C4-2B (cell line): ENCODE measurements at regions not wholly inside any gene's neighbourhood (a gene's known extent, or its start where the extent isn't known, plus 50 kb on each side); places are given as distances from the start of the nearest gene placed in this dataset.

Source experiments
- H3K27ac ChIP-seq: fragments of 450-650 bp; 2 replicates; pipeline ENCODE4 v1.5.1; 2017
- CTCF ChIP-seq: fragments of 450-650 bp; conservative IDR thresholded peaks from 2 replicates; pipeline ENCODE4 v1.5.1; 2017; ENCODE audit warnings: mild to moderate bottlenecking
- ZFX ChIP-seq: fragments of 450-650 bp; IDR thresholded peaks from 2 replicates; pipeline ENCODE4 v1.6.1; 2017

GRCh38 chr5:174221436-174221835 is 175.9 kb downstream of the NSG2 start:
- TF ChIP-seq CTCF (no peak), ZFX (no peak)

GRCh38 chr5:174221946-174222345 is 176.4 kb downstream of the NSG2 start:
- H3K27ac ChIP-seq, result no peak overlapping the region
- TF ChIP-seq ZFX (no peak), CTCF (no peak)

More at GRCh38 chr5:174221436-174221835, 175.9 kb downstream of the NSG2 start:
- H3K27ac ChIP-seq, result no peak overlapping the region

GRCh38 chr5:174222891-174223290 is 177.4 kb downstream of the NSG2 start:
- TF ChIP-seq CTCF, result no peak
- TF ChIP-seq ZFX, result no peak

GRCh38 chr5:174223355-174223754 is 177.8 kb downstream of the NSG2 start:
- H3K27ac ChIP-seq, result no peak overlapping the region
- TF ChIP-seq CTCF (no peak), ZFX (no peak)

More at GRCh38 chr5:174222891-174223290, 177.4 kb downstream of the NSG2 start:
- H3K27ac ChIP-seq, result no peak overlapping the region

- H3K27ac ChIP-seq, result no peak overlapping the region
- no peak for TF ChIP-seq CTCF
- TF ChIP-seq ZFX, result no peak
These were observed 183.6 kb downstream of the NSG2 start for GRCh38 chr5:174229068-174229467.

GRCh38 chr5:174229514-174230370 is 184.2 kb downstream of the NSG2 start:
- H3K27ac ChIP-seq, result no peak overlapping the region
- TF ChIP-seq ZFX, result no peak
- no peak for TF ChIP-seq CTCF

- H3K27ac ChIP-seq, result no peak overlapping the region
- TF ChIP-seq ZFX, result no peak
- TF ChIP-seq CTCF, result no peak
These were observed 186.5 kb downstream of the NSG2 start for GRCh38 chr5:174231956-174232487.
